ENCODE measurements at regions not wholly inside any gene's neighbourhood (a gene's known extent, or its start where the extent isn't known, plus 50 kb on each side); places are given as distances from the start of the nearest gene placed in this dataset.

DNA sequence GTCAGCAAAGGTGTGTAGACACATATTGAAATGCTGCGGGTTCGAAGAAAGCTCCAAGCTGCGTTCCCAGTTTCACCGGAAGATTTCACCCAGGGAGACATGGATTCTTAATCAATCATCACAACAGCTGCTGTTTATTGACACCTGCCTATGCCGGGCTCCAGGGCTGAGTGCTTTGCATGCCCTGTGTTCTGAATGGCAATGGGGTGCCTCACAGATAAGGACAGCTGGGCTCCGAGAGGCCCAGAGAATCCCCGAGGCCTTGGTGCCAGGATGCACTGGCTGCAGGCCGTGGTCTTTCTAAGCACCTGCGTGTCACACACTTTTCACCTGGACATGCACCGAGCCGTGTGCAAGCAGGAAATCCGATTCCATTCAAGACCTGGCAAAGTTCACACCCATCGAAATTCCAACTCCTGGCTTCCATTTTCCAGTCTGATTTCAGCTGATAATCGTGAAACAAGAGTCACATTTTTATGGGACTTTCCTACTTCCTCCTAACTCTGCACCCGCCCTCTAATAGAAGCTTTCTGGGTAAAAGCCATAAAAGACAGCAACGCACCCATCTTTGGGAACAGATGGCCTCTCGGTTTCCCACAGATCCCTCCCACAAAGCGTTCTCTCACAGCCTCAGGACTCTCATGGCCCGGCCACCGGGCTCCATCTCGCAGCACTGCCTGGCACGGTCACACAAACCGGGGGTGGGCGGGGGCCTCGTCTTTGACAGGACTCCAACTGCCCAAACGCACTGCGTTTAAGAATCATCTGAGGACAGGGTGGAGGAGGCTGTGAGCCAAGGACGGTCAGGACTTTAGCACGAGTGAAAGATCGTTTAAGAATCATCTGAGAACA is 245.6 kb upstream of the SALL3 start:
- TF ChIP-seq EZH2 (IDR thresholded peaks at IDR 0.05; ENCODE audit: low read length, missing control alignments) (no peak), CTCF (conservative IDR thresholded peaks at IDR 0.05 in 1 of 2, IDR thresholded peaks at IDR 0.05 in 1 of 2; ENCODE audit: low read depth in 1 of 2, low read length in 2 of 2) (no peak)

All from fibroblast of lung (primary cell).